Activated T-cell treated with anti-CD3 and anti-CD28 coated beads, Interleukin-2, amount 50 U/mL, for 1 hour (primary cell): ENCODE measurements at regions not wholly inside any gene's neighbourhood (a gene's known extent, or its start where the extent isn't known, plus 50 kb on each side); places are given as distances from the start of the nearest gene placed in this dataset.

Source experiments
- DNase-seq: peaks from one replicate; pipeline ENCODE4 v3.0.0-alpha.2; 2020

DNA sequence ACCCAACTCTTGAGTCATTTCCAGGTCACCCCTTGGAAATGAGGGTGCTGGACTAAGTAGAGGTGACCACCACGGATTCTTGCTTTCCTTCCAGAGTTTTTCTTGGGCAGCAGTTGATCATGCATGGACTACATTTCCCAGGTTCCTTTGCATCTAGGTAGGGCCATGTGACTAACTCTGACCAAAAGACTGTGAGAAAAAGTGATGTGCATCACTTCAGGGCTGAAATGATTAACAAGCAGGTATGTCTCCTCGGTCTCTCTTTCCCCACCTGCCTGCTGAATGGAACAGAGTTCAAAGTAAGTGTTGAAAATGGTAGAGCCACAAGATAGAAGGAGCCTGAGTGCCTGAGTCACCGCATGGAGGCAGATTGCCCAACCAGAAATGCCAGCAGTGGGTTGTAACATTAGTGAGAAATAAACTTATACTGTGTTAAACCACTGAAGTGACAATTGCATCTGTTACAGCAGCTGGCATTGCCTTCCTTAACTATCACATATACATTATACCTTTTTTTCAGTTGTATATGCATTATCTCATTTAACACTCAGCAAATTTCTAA, 113.5 kb downstream of the MN1 start:
- DNase-seq, result no peak

GRCh38 chr22:27689664-27690063, 111.9 kb downstream of the MN1 start:
- DNase-seq, result no peak

DNA sequence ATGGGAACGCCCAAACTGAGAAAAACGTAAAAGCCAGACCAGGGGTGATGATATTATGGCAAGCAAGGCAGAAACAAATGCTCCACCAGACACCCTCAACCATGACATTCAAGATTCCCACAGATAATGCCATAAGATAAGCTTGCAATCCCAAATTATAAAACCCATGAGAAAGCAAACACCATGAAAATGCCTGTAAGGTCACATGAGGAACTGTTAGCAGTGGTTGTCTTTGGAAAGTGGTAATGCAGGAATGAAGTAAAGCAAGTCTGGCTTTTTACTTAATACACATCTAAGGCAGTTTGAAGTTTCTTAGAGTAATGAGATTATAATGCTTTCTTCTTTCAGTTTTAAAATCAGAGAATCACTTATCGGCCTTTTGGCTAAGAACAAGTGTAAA, 111.0 kb downstream of the MN1 start:
- DNase-seq, result no peak

DNA sequence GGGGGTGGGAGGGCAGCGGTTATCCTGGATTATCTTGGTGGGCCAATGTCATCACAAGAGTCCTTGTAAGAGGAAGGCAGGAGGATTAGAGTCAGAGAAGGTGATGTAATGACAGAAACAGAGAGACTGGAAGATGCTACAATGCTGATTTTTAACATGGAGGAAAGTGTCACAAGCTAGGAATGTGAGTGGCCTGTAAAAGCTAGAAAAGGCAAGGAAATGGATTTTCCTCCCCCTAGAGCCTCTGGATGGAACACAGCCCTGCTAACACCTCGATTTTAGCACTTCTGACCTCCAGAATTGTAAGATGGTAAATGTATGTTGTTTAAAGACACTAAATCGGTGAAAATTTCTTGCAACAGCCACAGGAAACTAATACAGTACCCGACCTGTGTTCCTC, 109.3 kb downstream of the MN1 start:
- no peak for DNase-seq

- no peak for DNase-seq
Observed at GRCh38 chr22:27695925-27696324, 105.6 kb downstream of the MN1 start.

- no peak for DNase-seq
Observed at GRCh38 chr22:27697888-27698287, 103.7 kb downstream of the MN1 start.
